ENCODE measurements at regions not wholly inside any gene's neighbourhood (a gene's known extent, or its start where the extent isn't known, plus 50 kb on each side); places are given as distances from the start of the nearest gene placed in this dataset.
"Not testable (repeated sequence)": the region's sequence is repeated elsewhere in the genome, so short reads cannot be mapped to it uniquely, and the experiment has no call there.

- no peak for DNase-seq
Measured at GRCh38 chr3:25844891-25845290, 55.0 kb downstream of the OXSM start.

GRCh38 chr3:25846282-25846681, 56.4 kb downstream of the OXSM start:
- no peak for DNase-seq

GRCh38 chr3:25849091-25849490, 59.2 kb downstream of the OXSM start:
- no peak for DNase-seq

- DNase-seq = peak; percentile 63
Measured at GRCh38 chr3:25849641-25850385, 59.9 kb downstream of the OXSM start.

- not testable (repeated sequence) for DNase-seq
Measured at GRCh38 chr3:25851693-25852259, 61.9 kb downstream of the OXSM start.

GRCh38 chr3:25854214-25854613, 64.3 kb downstream of the OXSM start:
- peak; percentile 58 for DNase-seq

- peak; percentile 68 for DNase-seq
Measured at GRCh38 chr3:25854635-25855034, 64.7 kb downstream of the OXSM start.

- peak; percentile 10 for DNase-seq
Measured at GRCh38 chr3:25855266-25855784, 65.4 kb downstream of the OXSM start.

- DNase-seq = peak; percentile 49
Measured at GRCh38 chr3:25856902-25857518, 67.1 kb downstream of the OXSM start.

GRCh38 chr3:25861566-25861965, 71.7 kb downstream of the OXSM start:
- no peak for DNase-seq

GRCh38 chr3:25863011-25863415, 73.1 kb downstream of the OXSM start:
- DNase-seq = no peak

GRCh38 chr3:25863416-25863959, 73.6 kb downstream of the OXSM start:
- DNase-seq = no peak

- peak; percentile 36 for DNase-seq
Measured at GRCh38 chr3:25870452-25870851, 80.6 kb downstream of the OXSM start.

- DNase-seq = no peak
Measured at GRCh38 chr3:25872200-25872877, 82.4 kb downstream of the OXSM start.

GRCh38 chr3:25883492-25883891, 93.6 kb downstream of the OXSM start:
- no peak for DNase-seq

- DNase-seq = no peak
Measured at GRCh38 chr3:25884981-25885380, 95.1 kb downstream of the OXSM start.

GRCh38 chr3:25885544-25885943, 95.7 kb downstream of the OXSM start:
- DNase-seq = peak; percentile 51

GRCh38 chr3:25887907-25888306, 98.0 kb downstream of the OXSM start:
- DNase-seq = no peak

GRCh38 chr3:25888892-25889524, 99.1 kb downstream of the OXSM start:
- DNase-seq = no peak

GRCh38 chr3:25889525-25889917, 99.6 kb downstream of the OXSM start:
- no peak for DNase-seq

GRCh38 chr3:25894101-25894500, 104.2 kb downstream of the OXSM start:
- peak; percentile 21 for DNase-seq

- DNase-seq = no peak
Measured at GRCh38 chr3:25895031-25895430, 105.1 kb downstream of the OXSM start.

All from fibroblast of skin of abdomen (primary cell).